ENCODE measurements at regions not wholly inside any gene's neighbourhood (a gene's known extent, or its start where the extent isn't known, plus 50 kb on each side); places are given as distances from the start of the nearest gene placed in this dataset.

- DNase-seq (ENCODE audit: low read depth, low spot score): no peak
These were observed 237.6 kb upstream of the NDST3 start for GRCh38 chr4:117796677-117797076.

DNA sequence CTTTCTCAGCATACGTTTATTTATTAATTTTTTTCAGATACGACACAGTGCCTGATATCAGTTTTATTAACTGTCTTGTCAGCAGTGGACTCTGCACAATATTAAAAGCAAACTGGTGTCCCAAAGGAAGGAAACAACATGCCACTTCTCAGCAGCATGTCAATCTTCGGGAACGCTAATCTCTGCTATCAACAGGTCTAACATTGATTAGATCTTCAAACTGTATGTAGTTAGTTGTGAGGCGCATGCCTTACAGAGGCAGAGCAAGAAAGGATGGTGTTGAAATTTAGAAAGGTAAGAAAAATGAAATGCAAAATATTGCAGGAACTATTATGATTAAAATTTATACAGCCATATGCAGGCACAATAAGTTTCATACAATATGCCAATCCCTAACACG lies 233.7 kb upstream of the NDST3 start:
- no peak for DNase-seq (ENCODE audit: low read depth, low spot score)

DNA sequence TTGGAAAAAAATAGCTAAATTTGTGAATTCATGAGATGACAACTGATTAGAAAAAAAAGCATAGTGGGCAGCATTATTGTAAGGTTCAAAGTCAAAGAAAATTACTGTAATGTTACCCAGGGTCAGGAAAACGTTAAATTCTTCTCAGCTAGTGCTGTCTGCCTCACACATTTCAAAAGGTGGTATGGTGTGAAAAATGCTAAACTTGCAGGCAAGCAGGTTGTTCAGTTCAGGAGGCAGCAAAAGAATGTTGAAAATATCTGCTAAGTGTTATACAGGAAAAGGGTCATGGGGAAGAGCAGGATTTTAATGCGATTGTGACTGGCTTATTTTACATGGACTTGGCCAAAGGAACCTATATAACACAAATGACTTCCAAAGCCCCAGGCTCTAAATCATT lies 232.5 kb upstream of the NDST3 start:
- DNase-seq (ENCODE audit: low read depth, low spot score): no peak

DNA sequence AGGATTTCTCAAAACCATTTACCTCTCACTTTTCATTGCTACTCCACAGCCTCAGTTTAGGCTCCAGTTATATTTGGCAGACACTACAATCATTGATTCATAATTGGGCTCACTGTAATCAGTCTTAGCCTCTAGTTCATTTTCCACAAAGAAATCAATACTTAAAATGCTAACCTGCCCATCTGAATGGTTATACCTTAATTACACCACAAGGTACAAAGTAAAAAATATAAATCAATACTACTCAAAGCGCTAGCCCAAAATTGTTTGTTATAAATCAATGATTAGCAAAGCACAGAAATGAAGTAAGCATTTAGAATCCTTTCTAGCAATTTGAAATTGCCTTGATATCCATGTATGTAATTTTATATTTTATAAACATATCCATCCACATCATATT lies 222.6 kb upstream of the NDST3 start:
- no peak for DNase-seq (ENCODE audit: low read depth, low spot score)

DNA sequence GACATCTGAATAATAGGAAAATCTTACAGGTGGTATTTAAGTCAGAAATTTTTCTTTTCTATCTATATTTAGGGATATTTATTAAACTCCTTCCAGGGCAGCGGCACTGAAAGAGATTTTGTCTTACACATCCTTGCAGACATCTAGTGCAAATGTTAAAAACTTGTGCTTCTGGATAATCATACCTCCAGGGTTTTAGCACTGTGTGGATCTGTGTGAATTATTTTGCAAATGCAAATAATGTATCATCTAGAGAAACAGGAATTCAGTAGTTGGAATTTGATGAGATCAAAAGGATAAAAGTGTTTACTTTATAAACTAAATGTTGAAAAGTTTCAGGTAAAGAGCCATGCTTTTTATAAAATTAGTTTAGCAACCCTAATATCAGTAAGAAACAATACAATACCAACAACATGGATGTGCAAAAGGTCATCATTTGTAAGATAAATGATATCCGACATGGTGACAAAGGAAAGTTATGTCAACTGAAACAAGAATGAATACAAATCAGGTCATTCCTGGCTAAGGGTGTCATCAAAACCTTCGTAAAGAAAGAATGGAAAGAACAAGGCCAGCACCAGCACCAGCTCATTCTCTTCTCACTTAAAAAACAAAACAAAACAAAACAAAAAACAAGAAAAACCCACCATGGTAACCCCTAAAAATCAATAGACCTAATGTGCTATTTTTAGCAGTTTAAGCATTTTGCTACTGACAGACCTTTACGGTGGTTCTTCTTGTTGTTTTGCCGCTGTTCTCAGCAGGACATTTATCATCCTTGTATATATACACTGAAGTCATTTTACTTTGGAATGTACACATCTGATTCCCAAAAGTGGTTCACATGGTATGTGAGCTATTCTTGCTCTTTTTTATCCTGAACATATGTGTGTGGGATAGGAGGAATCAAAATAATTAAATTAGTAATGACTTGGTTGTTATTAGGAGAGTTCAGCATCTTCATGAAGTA lies 219.7 kb upstream of the NDST3 start:
- DNase-seq (ENCODE audit: low read depth, low spot score): no peak

GRCh38 chr4:117817301-117817700 lies 217.0 kb upstream of the NDST3 start:
- DNase-seq (ENCODE audit: low read depth, low spot score): no peak

DNA sequence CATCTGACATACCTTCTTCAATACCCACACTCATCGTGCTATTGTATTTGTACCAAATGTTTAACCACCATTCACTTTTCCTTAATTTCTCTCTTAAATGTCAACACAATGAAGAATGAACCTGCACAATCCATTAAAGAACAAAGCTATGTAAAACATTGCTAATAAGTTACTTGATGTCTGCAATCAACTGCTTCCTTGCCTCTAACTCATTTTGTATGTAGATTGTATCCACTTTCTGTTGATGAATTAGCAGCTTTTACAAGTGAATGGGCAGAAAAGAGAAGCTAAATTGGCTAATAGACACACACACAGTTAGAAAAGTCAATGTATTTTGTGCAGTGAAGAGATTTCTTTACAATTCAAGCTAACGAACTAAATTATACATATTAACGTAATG lies 212.5 kb upstream of the NDST3 start:
- DNase-seq (ENCODE audit: low read depth, low spot score): no peak

DNA sequence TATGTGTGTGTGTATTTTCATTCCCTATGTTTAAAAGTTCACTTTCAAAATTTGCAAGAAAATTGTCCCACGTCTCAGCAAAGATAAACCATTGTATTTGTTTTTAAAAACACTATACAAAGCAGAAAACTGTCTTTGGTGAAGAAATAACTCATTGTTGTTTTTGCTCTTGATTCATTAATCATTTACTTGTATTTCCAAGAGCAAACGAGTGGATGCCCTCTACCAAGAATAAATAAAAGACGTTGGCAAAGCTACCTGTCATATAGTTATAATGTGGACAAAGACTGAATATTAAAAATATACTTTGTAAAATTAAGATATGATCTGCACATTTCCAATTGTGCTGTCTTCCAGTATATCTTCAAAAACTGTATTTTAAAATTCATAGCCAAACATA lies 210.9 kb upstream of the NDST3 start:
- no peak for DNase-seq (ENCODE audit: low read depth, low spot score)

DNA sequence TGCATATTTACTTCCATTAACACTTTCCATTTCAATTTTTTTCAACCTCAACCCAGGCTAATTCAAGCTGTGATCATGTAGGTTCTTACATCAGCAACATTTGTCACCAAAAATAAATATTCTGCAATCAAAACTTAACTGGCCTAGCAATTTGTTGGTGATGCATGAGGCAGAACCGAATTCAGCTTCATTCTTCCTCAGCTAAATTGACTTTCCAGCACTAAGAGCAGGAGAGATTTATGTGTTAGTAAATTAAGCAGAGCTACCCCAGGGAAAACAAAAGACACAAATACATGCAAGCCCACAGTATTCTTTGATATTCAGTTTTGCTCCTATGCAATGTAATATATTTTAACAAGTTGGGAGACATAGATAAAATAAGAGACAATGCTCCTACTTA lies 208.7 kb upstream of the NDST3 start:
- no peak for DNase-seq (ENCODE audit: low read depth, low spot score)

DNA sequence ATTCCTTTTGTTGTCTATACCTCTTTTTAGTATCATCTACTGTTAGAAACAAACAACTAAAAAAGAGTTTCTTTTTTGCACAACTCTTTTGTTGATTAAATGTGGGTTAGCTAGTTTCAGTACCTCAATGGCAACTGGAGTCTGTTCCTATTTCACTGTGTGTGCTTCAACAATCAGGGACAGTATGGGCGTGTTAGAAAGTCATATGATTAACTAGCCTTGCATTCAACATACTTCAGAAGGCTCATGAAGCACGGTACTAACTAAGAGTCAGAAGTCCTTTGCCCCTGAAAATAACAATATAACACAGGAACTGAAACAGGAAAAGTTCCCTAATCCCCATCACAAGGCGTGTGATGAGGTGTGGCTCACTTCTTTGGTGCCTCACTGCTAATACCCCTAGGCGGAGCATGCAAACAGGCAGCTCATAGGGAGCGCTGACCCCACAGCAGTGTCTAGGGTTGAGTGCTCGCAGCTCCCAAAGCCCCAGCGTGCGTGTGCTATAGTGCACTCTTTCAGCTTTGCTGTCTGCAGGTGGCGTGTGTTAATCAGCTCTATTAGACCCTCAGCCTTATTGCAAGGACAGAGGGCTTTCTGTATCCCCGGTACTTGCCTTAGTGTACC lies 203.1 kb upstream of the NDST3 start:
- DNase-seq (ENCODE audit: low read depth, low spot score): no peak

DNA sequence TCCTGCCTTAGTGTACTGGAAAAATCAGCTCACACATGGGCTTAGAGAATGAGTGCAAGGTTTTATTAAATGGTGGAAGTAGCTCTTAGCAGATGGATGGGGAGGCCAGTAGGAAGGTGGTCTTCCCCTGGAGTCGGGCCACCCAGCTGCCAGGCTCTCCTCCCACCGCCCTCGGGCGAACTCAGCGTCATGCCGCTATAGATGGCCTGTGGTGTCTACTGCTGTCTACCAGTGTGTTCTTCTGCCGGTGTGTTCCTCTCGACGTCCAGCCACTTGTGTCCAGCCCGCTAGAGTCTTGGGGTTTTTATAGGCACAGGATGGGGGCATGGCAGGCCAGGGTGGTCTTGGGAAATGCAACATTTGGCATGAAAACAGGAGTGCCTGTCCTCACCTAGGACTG lies 198.7 kb upstream of the NDST3 start:
- no peak for DNase-seq (ENCODE audit: low read depth, low spot score)

DNA sequence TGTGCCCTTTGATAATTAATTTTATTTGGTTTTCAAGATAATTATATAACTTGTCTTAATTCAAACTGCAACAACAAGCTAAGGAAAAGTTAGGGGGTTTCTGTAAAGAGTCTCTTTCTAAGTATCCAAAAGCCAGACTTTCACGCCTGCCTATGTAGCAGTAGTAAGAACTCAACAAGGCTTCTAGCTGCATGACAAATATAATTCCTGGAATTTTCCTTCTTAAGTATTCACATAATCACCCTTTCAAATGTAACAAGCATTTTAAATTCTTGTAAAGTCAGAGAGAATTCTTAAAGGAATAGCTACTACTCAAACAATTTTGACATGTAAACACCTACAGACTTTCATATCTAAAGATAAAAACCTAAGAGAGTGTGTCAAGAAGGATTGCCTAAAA lies 189.7 kb upstream of the NDST3 start:
- DNase-seq (ENCODE audit: low read depth, low spot score): no peak

DNA sequence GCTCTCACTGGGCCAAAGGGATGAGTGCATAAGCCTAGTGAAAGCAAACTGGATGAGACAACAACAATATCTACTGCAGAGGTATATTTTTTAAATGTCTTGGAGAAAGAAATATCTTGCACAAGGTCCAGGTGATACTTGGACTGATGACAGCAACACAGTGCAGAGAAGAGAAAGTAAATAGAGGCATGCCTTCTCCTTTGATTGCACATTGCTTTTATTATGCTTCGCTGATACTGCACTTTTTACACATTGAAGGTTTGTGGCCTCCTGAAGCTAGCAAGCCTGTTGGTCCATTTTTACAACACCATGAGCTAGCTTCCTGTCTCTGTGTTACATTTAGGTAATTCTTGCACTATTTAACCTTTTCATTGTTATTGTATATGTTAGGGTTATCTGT lies 189.0 kb upstream of the NDST3 start:
- no peak for DNase-seq (ENCODE audit: low read depth, low spot score)

GRCh38 chr4:117847849-117848248 lies 186.4 kb upstream of the NDST3 start:
- no peak for DNase-seq (ENCODE audit: low read depth, low spot score)

GRCh38 chr4:117868201-117868600 lies 166.1 kb upstream of the NDST3 start:
- no peak for DNase-seq (ENCODE audit: low read depth, low spot score)

- DNase-seq (ENCODE audit: low read depth, low spot score): no peak
These were observed 160.5 kb upstream of the NDST3 start for GRCh38 chr4:117873779-117874178.

GRCh38 chr4:117874216-117874615 lies 160.1 kb upstream of the NDST3 start:
- DNase-seq (ENCODE audit: low read depth, low spot score): no peak

DNA sequence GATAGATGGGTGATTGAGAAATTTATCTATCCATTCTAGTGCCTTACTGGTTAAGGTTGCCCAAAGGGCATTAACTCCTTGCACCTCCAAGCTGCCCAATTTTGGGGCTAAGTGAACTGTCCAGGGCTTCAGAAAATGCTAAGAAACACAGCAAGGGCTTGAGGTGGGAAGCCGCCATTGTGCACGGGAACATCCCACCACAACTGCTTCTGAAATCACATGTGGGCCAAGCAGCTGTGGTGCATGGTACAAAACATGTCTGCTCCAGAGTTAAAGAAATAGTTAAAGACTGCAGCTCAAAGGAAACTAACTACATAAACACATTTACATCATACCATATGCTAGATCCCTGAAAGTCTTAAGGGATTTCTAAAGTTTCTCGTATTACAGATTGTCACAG lies 144.3 kb upstream of the NDST3 start:
- no peak for DNase-seq (ENCODE audit: low read depth, low spot score)

DNA sequence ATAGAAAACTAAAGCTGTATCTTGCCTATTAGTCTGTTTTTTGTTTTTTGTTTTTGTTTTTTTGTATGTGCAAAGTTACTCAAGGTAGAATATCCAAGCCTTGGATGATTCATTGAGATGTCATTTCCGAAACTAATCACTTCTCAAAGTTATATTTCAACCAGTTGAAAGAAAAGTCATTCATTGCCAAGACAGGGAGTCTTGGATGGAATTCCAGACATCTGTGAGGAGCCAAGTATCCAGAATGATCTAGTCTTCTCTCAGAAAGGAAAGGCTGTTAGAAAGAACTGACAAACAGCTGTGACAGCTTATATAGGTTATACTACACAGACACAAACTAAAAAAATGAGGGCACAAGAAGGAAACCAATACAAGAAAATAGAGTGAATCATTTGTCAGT lies 141.1 kb upstream of the NDST3 start:
- DNase-seq (ENCODE audit: low read depth, low spot score): no peak

- DNase-seq (ENCODE audit: low read depth, low spot score): no peak
These were observed 135.8 kb upstream of the NDST3 start for GRCh38 chr4:117898496-117898895.

DNA sequence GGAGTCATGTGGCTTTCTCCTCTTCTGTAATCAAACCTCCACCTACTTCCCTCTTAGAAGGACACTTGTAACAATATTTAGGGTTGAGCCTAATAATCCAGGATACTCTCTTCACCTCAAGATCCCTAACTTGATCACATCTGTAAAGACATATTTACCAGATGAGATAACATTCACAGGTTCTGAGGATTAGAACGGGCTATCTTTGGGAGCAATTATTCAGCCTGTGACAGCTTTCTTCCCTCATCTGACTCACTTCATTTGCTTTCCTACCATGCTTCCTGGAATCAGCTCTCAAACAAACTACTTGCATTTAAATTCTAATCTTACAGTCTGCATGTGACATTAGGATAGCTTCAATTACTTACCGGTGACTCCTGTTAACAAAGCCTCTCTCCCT lies 133.5 kb upstream of the NDST3 start:
- DNase-seq (ENCODE audit: low read depth, low spot score): no peak

DNA sequence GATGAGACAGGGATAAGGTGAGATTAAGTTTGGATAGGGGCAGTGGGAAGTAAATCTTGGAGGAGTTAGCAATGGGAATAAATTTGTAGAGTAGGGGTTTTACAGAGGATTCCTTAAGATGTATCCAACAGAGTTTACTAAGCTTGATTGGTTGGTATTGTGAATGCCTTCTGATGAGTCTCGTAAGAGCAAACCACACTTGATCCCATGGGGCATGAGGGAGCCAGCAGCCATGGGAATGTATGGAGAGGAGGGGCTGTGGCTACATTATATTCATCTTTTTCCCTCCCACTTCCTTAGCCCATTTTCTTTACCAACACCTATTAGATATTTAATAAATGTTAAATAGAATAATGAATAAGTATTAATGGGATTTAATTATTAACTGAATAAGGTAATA lies 126.6 kb upstream of the NDST3 start:
- no peak for DNase-seq (ENCODE audit: low read depth, low spot score)

All from iPS DF 19.7 (cell line).